Gastroesophageal sphincter (tissue), 3 donors: ENCODE measurements at regions not wholly inside any gene's neighbourhood (a gene's known extent, or its start where the extent isn't known, plus 50 kb on each side); places are given as distances from the start of the nearest gene placed in this dataset.

Experiments
- EP300 ChIP-seq: sonication (generic); formaldehyde crosslinking; IDR thresholded peaks from one replicate; pipeline ENCODE4 v1.6.1; 2017; ENCODE audit warnings: antibody characterized with exemption, mild to moderate bottlenecking
- POLR2A ChIP-seq, 2 donors: fragments of 450-650 bp; IDR thresholded peaks; one replicate each; pipeline ENCODE4 v1.6.1; 2017; ENCODE audit warnings: antibody characterized with exemption in 2 of 2, mild to moderate bottlenecking in 2 of 2, moderate library complexity in 1 of 2
- POLR2AphosphoS5 ChIP-seq: sonication (generic); formaldehyde crosslinking; IDR thresholded peaks from one replicate; pipeline ENCODE4 v1.6.1; 2017; ENCODE audit warnings: antibody characterized with exemption
- TF ChIP-seq, protein P1 (sequence below), 4 experiments: fragments of 200-600 bp in 2 of 4; fragments of 450-650 bp in 2 of 4; sonication (generic) in 1 of 4; IDR thresholded peaks; one replicate each; pipeline ENCODE4 v1.5.1; 2017 to 2019; ENCODE audit warnings: antibody characterized with exemption in 4 of 4, mild to moderate bottlenecking in 2 of 4, moderate library complexity in 2 of 4

- TF ChIP-seq, protein P1, sequence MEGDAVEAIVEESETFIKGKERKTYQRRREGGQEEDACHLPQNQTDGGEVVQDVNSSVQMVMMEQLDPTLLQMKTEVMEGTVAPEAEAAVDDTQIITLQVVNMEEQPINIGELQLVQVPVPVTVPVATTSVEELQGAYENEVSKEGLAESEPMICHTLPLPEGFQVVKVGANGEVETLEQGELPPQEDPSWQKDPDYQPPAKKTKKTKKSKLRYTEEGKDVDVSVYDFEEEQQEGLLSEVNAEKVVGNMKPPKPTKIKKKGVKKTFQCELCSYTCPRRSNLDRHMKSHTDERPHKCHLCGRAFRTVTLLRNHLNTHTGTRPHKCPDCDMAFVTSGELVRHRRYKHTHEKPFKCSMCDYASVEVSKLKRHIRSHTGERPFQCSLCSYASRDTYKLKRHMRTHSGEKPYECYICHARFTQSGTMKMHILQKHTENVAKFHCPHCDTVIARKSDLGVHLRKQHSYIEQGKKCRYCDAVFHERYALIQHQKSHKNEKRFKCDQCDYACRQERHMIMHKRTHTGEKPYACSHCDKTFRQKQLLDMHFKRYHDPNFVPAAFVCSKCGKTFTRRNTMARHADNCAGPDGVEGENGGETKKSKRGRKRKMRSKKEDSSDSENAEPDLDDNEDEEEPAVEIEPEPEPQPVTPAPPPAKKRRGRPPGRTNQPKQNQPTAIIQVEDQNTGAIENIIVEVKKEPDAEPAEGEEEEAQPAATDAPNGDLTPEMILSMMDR (IDR thresholded peaks at IDR 0.05) = no peak
- TF ChIP-seq POLR2A (IDR thresholded peaks at IDR 0.05) (no peak), POLR2AphosphoS5 (no peak), EP300 (no peak)
Measured at GRCh38 chr2:103618112-103618511, 856.3 kb downstream of the TMEM182 start.
